ENCODE measurements at regions not wholly inside any gene's neighbourhood (a gene's known extent, or its start where the extent isn't known, plus 50 kb on each side); places are given as distances from the start of the nearest gene placed in this dataset.
A peak's percentile ranks its signal among the peaks of the same experiment; 100 is the strongest.

DNA sequence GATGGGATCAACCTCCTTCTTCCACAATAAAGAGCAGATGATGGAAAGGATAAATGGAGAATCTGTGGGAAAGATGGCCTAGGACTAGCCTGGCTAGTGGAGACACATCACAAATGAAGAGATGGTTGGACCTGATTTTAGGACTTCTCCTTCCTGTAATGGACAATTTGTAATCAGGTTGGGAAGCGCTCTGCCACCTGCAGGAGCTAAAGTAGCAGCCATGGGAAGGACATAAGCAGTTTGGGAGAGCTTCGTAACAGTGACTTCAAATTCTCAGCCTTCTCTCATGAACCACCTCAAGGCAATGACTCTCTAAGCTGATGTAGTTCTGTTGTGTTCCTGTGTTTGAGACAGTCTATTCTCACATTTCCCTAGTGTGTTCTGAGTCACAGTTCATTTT lies 137.9 kb upstream of the BMP2 start:
- no peak overlapping the region for H2BK15ac ChIP-seq (ENCODE audit: low read length)
- H4K91ac ChIP-seq (ENCODE audit: low read depth, low read length, poor library complexity) = no peak overlapping the region
- no peak overlapping the region for H2AFZ ChIP-seq (ENCODE audit: low read length)
- no peaks in the 10 kb centered on the region for H3K79me1 ChIP-seq (ENCODE audit: low read depth, low read length)
- no peak overlapping the region for H3K4me2 ChIP-seq (ENCODE audit: insufficient read depth, low read length, poor library complexity, severe bottlenecking)
- WGBS, 2 donors (ENCODE audit: extremely low coverage in 2 of 2, insufficient read length in 2 of 2, insufficient replicate concordance in 1 of 2) = no CpG with 5 or more reads among the region's 2 CpGs
- H2BK12ac ChIP-seq (ENCODE audit: low read length) = no peak overlapping the region
- H3K4me1 ChIP-seq (ENCODE audit: control insufficient read depth in 2 of 2, insufficient read depth in 1 of 2, low read depth in 1 of 2, low read length in 2 of 2) = no peaks in the 10 kb centered on the region
- H3K14ac ChIP-seq (ENCODE audit: low read length) = no peak overlapping the region
- H3K27me3 ChIP-seq (ENCODE audit: control insufficient read depth in 3 of 3, insufficient read depth in 3 of 3, low read depth in 1 of 3, low read length in 3 of 3) = no peaks in the 10 kb centered on the region
- H2BK5ac ChIP-seq (ENCODE audit: low read length) = no peak overlapping the region
- no peak for DNase-seq (ENCODE audit: low spot score)
- no peak overlapping the region for H3K4ac ChIP-seq (ENCODE audit: low read length)
- H2AK5ac ChIP-seq (ENCODE audit: low read depth, low read length) = no peak overlapping the region
- no peaks in the 10 kb centered on the region for H3K9me3 ChIP-seq (replicated peaks in 1 of 2; ENCODE audit: control insufficient read depth in 2 of 2, insufficient read depth in 1 of 2, low read depth in 1 of 2, low read length in 2 of 2)
- no peaks in the 10 kb centered on the region for H3K36me3 ChIP-seq (replicated peaks in 1 of 2; ENCODE audit: control insufficient read depth in 2 of 2, insufficient read depth in 2 of 2, low read length in 2 of 2)
- no peak overlapping the region for H3K4me3 ChIP-seq (ENCODE audit: low read length in 2 of 2)
- no peak overlapping the region for H3K9ac ChIP-seq (ENCODE audit: low read depth, low read length, poor library complexity)
- H3K27ac ChIP-seq (replicated peaks; ENCODE audit: low read length) = no peak overlapping the region
- no peak overlapping the region for H3K23ac ChIP-seq (ENCODE audit: low read depth, low read length, poor library complexity)
- H2BK120ac ChIP-seq (ENCODE audit: low read depth, low read length) = no peak overlapping the region
- no peak overlapping the region for H3K18ac ChIP-seq (ENCODE audit: low read length)
- H4K8ac ChIP-seq (ENCODE audit: low read depth, low read length) = no peak overlapping the region

- no peak overlapping the region for H2BK5ac ChIP-seq (ENCODE audit: low read length)
- DNase-seq (ENCODE audit: low spot score) = no peak
- H3K9me3 ChIP-seq (replicated peaks in 1 of 2; ENCODE audit: control insufficient read depth in 2 of 2, insufficient read depth in 1 of 2, low read depth in 1 of 2, low read length in 2 of 2) = no peaks in the 10 kb centered on the region
- H2BK15ac ChIP-seq (ENCODE audit: low read length) = no peak overlapping the region
- no peaks in the 10 kb centered on the region for H3K36me3 ChIP-seq (replicated peaks in 1 of 2; ENCODE audit: control insufficient read depth in 2 of 2, insufficient read depth in 2 of 2, low read length in 2 of 2)
- peaks cover 0 to 2% of the 10 kb centered on the region in 2 donors for H3K4me1 ChIP-seq (ENCODE audit: control insufficient read depth in 2 of 2, insufficient read depth in 1 of 2, low read depth in 1 of 2, low read length in 2 of 2)
- no peaks in the 10 kb centered on the region for H3K27me3 ChIP-seq (ENCODE audit: control insufficient read depth in 3 of 3, insufficient read depth in 3 of 3, low read depth in 1 of 3, low read length in 3 of 3)
- H2BK12ac ChIP-seq (ENCODE audit: low read length) = no peak overlapping the region
- no peak overlapping the region for H3K27ac ChIP-seq (replicated peaks; ENCODE audit: low read length)
- no peaks in the 10 kb centered on the region for H3K79me1 ChIP-seq (ENCODE audit: low read depth, low read length)
- H3K9ac ChIP-seq (ENCODE audit: low read depth, low read length, poor library complexity) = no peak overlapping the region
- no peak overlapping the region for H3K23ac ChIP-seq (ENCODE audit: low read depth, low read length, poor library complexity)
- no peak overlapping the region for H3K18ac ChIP-seq (ENCODE audit: low read length)
- H2AK5ac ChIP-seq (ENCODE audit: low read depth, low read length) = no peak overlapping the region
- no peak overlapping the region for H4K91ac ChIP-seq (ENCODE audit: low read depth, low read length, poor library complexity)
- H3K4me3 ChIP-seq (ENCODE audit: low read length in 2 of 2) = no peak overlapping the region
- no CpG with 5 or more reads among the region's 5 CpGs for WGBS, 2 donors (ENCODE audit: extremely low coverage in 2 of 2, insufficient read length in 2 of 2, insufficient replicate concordance in 1 of 2)
- H3K4ac ChIP-seq (ENCODE audit: low read length) = no peak overlapping the region
- H4K8ac ChIP-seq (ENCODE audit: low read depth, low read length) = no peak overlapping the region
- H2BK120ac ChIP-seq (ENCODE audit: low read depth, low read length) = no peak overlapping the region
- no peak overlapping the region for H3K4me2 ChIP-seq (ENCODE audit: insufficient read depth, low read length, poor library complexity, severe bottlenecking)
- H3K14ac ChIP-seq (ENCODE audit: low read length) = no peak overlapping the region
- H2AFZ ChIP-seq (ENCODE audit: low read length) = no peak overlapping the region
These were observed 140.7 kb upstream of the BMP2 start for GRCh38 chr20:6626805-6627204.

GRCh38 chr20:6623989-6624388 lies 143.5 kb upstream of the BMP2 start:
- H3K4me1 ChIP-seq (ENCODE audit: control insufficient read depth in 2 of 2, insufficient read depth in 1 of 2, low read depth in 1 of 2, low read length in 2 of 2) = peaks cover 0 to 2% of the 10 kb centered on the region in 2 donors
- H3K4me3 ChIP-seq (ENCODE audit: low read length in 2 of 2) = no peak overlapping the region
- no peaks in the 10 kb centered on the region for H3K9me3 ChIP-seq (replicated peaks in 1 of 2; ENCODE audit: control insufficient read depth in 2 of 2, insufficient read depth in 1 of 2, low read depth in 1 of 2, low read length in 2 of 2)
- H3K4ac ChIP-seq (ENCODE audit: low read length) = no peak overlapping the region
- H3K4me2 ChIP-seq (ENCODE audit: insufficient read depth, low read length, poor library complexity, severe bottlenecking) = no peak overlapping the region
- no peak overlapping the region for H3K27ac ChIP-seq (replicated peaks; ENCODE audit: low read length)
- no peak overlapping the region for H2BK12ac ChIP-seq (ENCODE audit: low read length)
- DNase-seq (ENCODE audit: low spot score) = peak; percentile 6
- H3K23ac ChIP-seq (ENCODE audit: low read depth, low read length, poor library complexity) = no peak overlapping the region
- H2BK5ac ChIP-seq (ENCODE audit: low read length) = no peak overlapping the region
- no peak overlapping the region for H2BK15ac ChIP-seq (ENCODE audit: low read length)
- H2BK120ac ChIP-seq (ENCODE audit: low read depth, low read length) = no peak overlapping the region
- H3K36me3 ChIP-seq (replicated peaks in 1 of 2; ENCODE audit: control insufficient read depth in 2 of 2, insufficient read depth in 2 of 2, low read length in 2 of 2) = no peaks in the 10 kb centered on the region
- WGBS, 2 donors (ENCODE audit: extremely low coverage in 2 of 2, insufficient read length in 2 of 2, insufficient replicate concordance in 1 of 2) = no CpG with 5 or more reads among the region's 3 CpGs
- H4K91ac ChIP-seq (ENCODE audit: low read depth, low read length, poor library complexity) = no peak overlapping the region
- H3K9ac ChIP-seq (ENCODE audit: low read depth, low read length, poor library complexity) = no peak overlapping the region
- H2AFZ ChIP-seq (ENCODE audit: low read length) = peak overlapping the region; percentile 15
- H2AK5ac ChIP-seq (ENCODE audit: low read depth, low read length) = no peak overlapping the region
- no peak overlapping the region for H3K14ac ChIP-seq (ENCODE audit: low read length)
- H3K79me1 ChIP-seq (ENCODE audit: low read depth, low read length) = no peaks in the 10 kb centered on the region
- no peaks in the 10 kb centered on the region for H3K27me3 ChIP-seq (ENCODE audit: control insufficient read depth in 3 of 3, insufficient read depth in 3 of 3, low read depth in 1 of 3, low read length in 3 of 3)
- no peak overlapping the region for H3K18ac ChIP-seq (ENCODE audit: low read length)
- H4K8ac ChIP-seq (ENCODE audit: low read depth, low read length) = no peak overlapping the region

GRCh38 chr20:6622041-6622440 lies 145.4 kb upstream of the BMP2 start:
- no peak overlapping the region for H3K27ac ChIP-seq (replicated peaks; ENCODE audit: low read length)
- no peaks in the 10 kb centered on the region for H3K27me3 ChIP-seq (ENCODE audit: control insufficient read depth in 3 of 3, insufficient read depth in 3 of 3, low read depth in 1 of 3, low read length in 3 of 3)
- no peak overlapping the region for H2AK5ac ChIP-seq (ENCODE audit: low read depth, low read length)
- H3K9ac ChIP-seq (ENCODE audit: low read depth, low read length, poor library complexity) = no peak overlapping the region
- no peak overlapping the region for H3K14ac ChIP-seq (ENCODE audit: low read length)
- no peak overlapping the region for H4K8ac ChIP-seq (ENCODE audit: low read depth, low read length)
- no peak overlapping the region for H2BK12ac ChIP-seq (ENCODE audit: low read length)
- H4K91ac ChIP-seq (ENCODE audit: low read depth, low read length, poor library complexity) = no peak overlapping the region
- no peak overlapping the region for H2BK15ac ChIP-seq (ENCODE audit: low read length)
- H3K18ac ChIP-seq (ENCODE audit: low read length) = no peak overlapping the region
- H3K4ac ChIP-seq (ENCODE audit: low read length) = no peak overlapping the region
- H3K4me1 ChIP-seq (ENCODE audit: control insufficient read depth in 2 of 2, insufficient read depth in 1 of 2, low read depth in 1 of 2, low read length in 2 of 2) = peaks cover 0 to 2% of the 10 kb centered on the region in 2 donors
- H3K4me2 ChIP-seq (ENCODE audit: insufficient read depth, low read length, poor library complexity, severe bottlenecking) = no peak overlapping the region
- no peaks in the 10 kb centered on the region for H3K36me3 ChIP-seq (replicated peaks in 1 of 2; ENCODE audit: control insufficient read depth in 2 of 2, insufficient read depth in 2 of 2, low read length in 2 of 2)
- no peak overlapping the region for H2BK5ac ChIP-seq (ENCODE audit: low read length)
- H3K9me3 ChIP-seq (replicated peaks in 1 of 2; ENCODE audit: control insufficient read depth in 2 of 2, insufficient read depth in 1 of 2, low read depth in 1 of 2, low read length in 2 of 2) = no peaks in the 10 kb centered on the region
- H3K4me3 ChIP-seq (ENCODE audit: low read length in 2 of 2) = no peak overlapping the region
- H2BK120ac ChIP-seq (ENCODE audit: low read depth, low read length) = no peak overlapping the region
- DNase-seq (ENCODE audit: low spot score) = no peak
- H3K23ac ChIP-seq (ENCODE audit: low read depth, low read length, poor library complexity) = no peak overlapping the region
- no peak overlapping the region for H2AFZ ChIP-seq (ENCODE audit: low read length)
- no peaks in the 10 kb centered on the region for H3K79me1 ChIP-seq (ENCODE audit: low read depth, low read length)
